Endothelial cell of umbilical vein (primary cell): ENCODE measurements at regions not wholly inside any gene's neighbourhood (a gene's known extent, or its start where the extent isn't known, plus 50 kb on each side); places are given as distances from the start of the nearest gene placed in this dataset.

Experiments
- BruUV-seq: library from RNA; stranded (reverse); fragments of 400-500 nt; replicated peaks from 2 replicates; lab custom pipeline; 2021; lab: Mats Ljungman, UMichigan
- CTCF ChIA-PET: fragments of 300-600, 350-600 bp; sonication (Branson Sonifier 250); formaldehyde crosslinking; loops from one replicate; lab custom pipeline; 2021; ENCODE audit warnings: antibody characterized with exemption, inconsistent platforms; lab: Charles Lee
- POLR2A ChIA-PET: fragments of 300-600, 350-600 bp; sonication (Branson Sonifier 250); formaldehyde crosslinking; loops from one replicate; lab custom pipeline; 2021; ENCODE audit warnings: antibody characterized with exemption, inconsistent platforms; lab: Charles Lee
- DNase-seq: peaks from one replicate; pipeline ENCODE4 v3.0.0-alpha.2; 2011; ENCODE audit warnings: low read depth, low spot score
- FAIRE-seq: peaks from 2 replicates; lab custom pipeline; 2011; peaks lifted over from hg19 to GRCh38; lab: Jason Lieb, UNC
- H2AFZ ChIP-seq: 2 replicates; pipeline ENCODE4 v1.6.0; 2012; ENCODE audit warnings: low read depth, low read length, control low read depth, inconsistent platforms
- H3K27ac ChIP-seq: 2 replicates; pipeline ENCODE4 v1.5.1; 2011; ENCODE audit warnings: low read depth, mild to moderate bottlenecking, control low read depth, low read length, moderate library complexity; ENCODE audit not compliant: insufficient read depth
- H3K27me3 ChIP-seq, 2 experiments: 2 replicates each; pipeline versions ENCODE4 v1.6.0 to v1.6.1; 2011; ENCODE audit warnings: low read length in 2 of 2, mixed read lengths in 1 of 2; ENCODE audit not compliant: control insufficient read depth in 2 of 2, insufficient read depth in 2 of 2
- H3K36me3 ChIP-seq, 2 experiments: 2 replicates in 1 of 2; 3 replicates in 1 of 2; pipeline ENCODE4 v1.5.1; 2011; ENCODE audit warnings: low read length in 2 of 2, mild to moderate bottlenecking in 1 of 2, moderate library complexity in 1 of 2; ENCODE audit not compliant: control insufficient read depth in 2 of 2, insufficient read depth in 2 of 2; ENCODE audit errors: extremely low read depth in 1 of 2
- H3K4me1 ChIP-seq: 3 replicates; pipeline ENCODE4 v1.5.1; 2011; ENCODE audit warnings: mild to moderate bottlenecking, low read length; ENCODE audit not compliant: control insufficient read depth, insufficient read depth; ENCODE audit errors: extremely low read depth
- H3K4me2 ChIP-seq: 2 replicates; pipeline ENCODE4 v1.6.1; 2011; ENCODE audit warnings: low read length, control low read depth, mixed read lengths; ENCODE audit not compliant: insufficient read depth
- H3K4me3 ChIP-seq, 3 experiments: fragments of 200-600 bp in 1 of 3; sonication (generic), shearing (Covaris generic) in 1 of 3; replicated peaks in 1 of 3; 2 replicates each; pipeline ENCODE4 v1.5.1; 2011 to 2016; ENCODE audit warnings: control low read depth in 3 of 3, low read length in 3 of 3, mild to moderate bottlenecking in 2 of 3, inconsistent platforms in 1 of 3, low read depth in 1 of 3, moderate library complexity in 1 of 3; ENCODE audit not compliant: insufficient read depth in 1 of 3
- H3K79me2 ChIP-seq: 2 replicates; pipeline ENCODE4 v1.6.0; 2012; ENCODE audit warnings: low read length, inconsistent platforms; ENCODE audit not compliant: control insufficient read depth, insufficient read depth
- H3K9ac ChIP-seq: replicated peaks from 2 replicates; pipeline ENCODE3; 2011; ENCODE audit warnings: low read length, control low read depth; ENCODE audit not compliant: insufficient read depth; ENCODE audit errors: extremely low read depth
- H3K9me1 ChIP-seq: replicated peaks from 3 replicates; pipeline ENCODE4 v1.6.0; 2011; ENCODE audit warnings: mild to moderate bottlenecking, low read length; ENCODE audit not compliant: control insufficient read depth, insufficient read depth; ENCODE audit errors: extremely low read depth
- H3K9me3 ChIP-seq: replicated peaks from 2 replicates; pipeline ENCODE4 v1.5.1; 2012; ENCODE audit warnings: low read length, inconsistent platforms; ENCODE audit not compliant: control insufficient read depth, insufficient read depth
- H4K20me1 ChIP-seq: replicated peaks from 2 replicates; pipeline ENCODE3; 2011; ENCODE audit warnings: mild to moderate bottlenecking, low read length; ENCODE audit not compliant: control insufficient read depth, insufficient read depth; ENCODE audit errors: extremely low read depth
- EZH2 ChIP-seq: IDR thresholded peaks from 2 replicates; pipeline ENCODE4 v1.6.1; 2012; ENCODE audit warnings: borderline replicate concordance, low read depth, mild to moderate bottlenecking, moderate library complexity, low read length, inconsistent platforms; ENCODE audit not compliant: severe bottlenecking
- FOS ChIP-seq: IDR thresholded peaks from 2 replicates; pipeline ENCODE4 v1.6.1; 2011; ENCODE audit warnings: mild to moderate bottlenecking, low read length, moderate library complexity, borderline replicate concordance; ENCODE audit not compliant: insufficient read depth
- GATA2 ChIP-seq: IDR thresholded peaks from 2 replicates; pipeline ENCODE4 v1.7.0; 2011; ENCODE audit warnings: low read depth, mild to moderate bottlenecking, moderate library complexity, mixed read lengths, low read length; ENCODE audit not compliant: insufficient read length, insufficient read depth
- JUN ChIP-seq: IDR thresholded peaks from 2 replicates; pipeline ENCODE4 v1.6.1; 2011; ENCODE audit warnings: borderline replicate concordance, low read depth; ENCODE audit not compliant: insufficient read length, insufficient read depth
- MAX ChIP-seq: IDR thresholded peaks from 2 replicates; pipeline ENCODE4 v1.6.1; 2011; ENCODE audit not compliant: insufficient read depth, insufficient read length
- MYC ChIP-seq: IDR thresholded peaks from one replicate; pipeline ENCODE4 v1.6.1; 2011; ENCODE audit warnings: mild to moderate bottlenecking, low read depth, low read length
- POLR2A ChIP-seq: IDR thresholded peaks from 2 replicates; pipeline ENCODE4 v1.6.1; 2012; ENCODE audit warnings: low read depth, mild to moderate bottlenecking, control low read depth, low read length
- POLR2AphosphoS5 ChIP-seq: IDR thresholded peaks from 2 replicates; pipeline ENCODE4 v1.6.1; 2012; ENCODE audit warnings: low read depth, mild to moderate bottlenecking, control low read depth, low read length, moderate library complexity; ENCODE audit not compliant: insufficient read depth
- dilution Hi-C: fragments of 300-500 bp; cut with MboI; formaldehyde crosslinking; loops from one replicate; pipeline ENCODE4 v1.15.0; 2019; ENCODE audit warnings: low sequenced_read_pairs; ENCODE audit not compliant: extremely low pct_ligation_motif_present
- intact Hi-C: fragments of 100-400 bp; cut with micrococcal nuclease; formaldehyde crosslinking; loops from one replicate; pipeline ENCODE4 v1.10.0; 2022
- TF ChIP-seq, protein P1 (sequence below), 2 donors: IDR thresholded peaks; 1 replicate in 1 of 2; 2 replicates in 1 of 2; pipeline ENCODE4 v1.5.1; 2011; ENCODE audit warnings: low read length in 2 of 2, mild to moderate bottlenecking in 2 of 2, moderate library complexity in 2 of 2, control low read depth in 1 of 2, inconsistent platforms in 1 of 2, low read depth in 1 of 2; ENCODE audit not compliant: insufficient read depth in 1 of 2; ENCODE audit errors: extremely low read depth in 1 of 2

- no TSS peak for BruUV-seq
- no peak overlapping the region for H3K9ac ChIP-seq
- dilution Hi-C loops, result no loop called here
- H3K79me2 ChIP-seq, result no peaks in the 10 kb centered on the region
- H4K20me1 ChIP-seq, result no peaks in the 10 kb centered on the region
- no peaks in the 10 kb centered on the region for H3K9me1 ChIP-seq
- no peak overlapping the region for H3K4me2 ChIP-seq
- H2AFZ ChIP-seq, result no peak overlapping the region
- no peak overlapping the region for H3K27ac ChIP-seq
- no peaks in the 10 kb centered on the region for H3K9me3 ChIP-seq
- DNase-seq, result no peak
- FAIRE-seq, result no peak
- no peaks in the 10 kb centered on the region for H3K36me3 ChIP-seq
- intact Hi-C loops, result loop anchor here (10.0 kb wide), 1 partner anchor 161 kb away; no protein-coding TSS in a partner anchor
- no peaks in the 10 kb centered on the region for H3K4me1 ChIP-seq
- H3K4me3 ChIP-seq, result no peak overlapping the region
- ChIA-PET CTCF (no interaction called here), POLR2A (no interaction called here)
- H3K27me3 ChIP-seq, result no peaks in the 10 kb centered on the region
- no peak for TF ChIP-seq MYC
- TF ChIP-seq, protein P1, sequence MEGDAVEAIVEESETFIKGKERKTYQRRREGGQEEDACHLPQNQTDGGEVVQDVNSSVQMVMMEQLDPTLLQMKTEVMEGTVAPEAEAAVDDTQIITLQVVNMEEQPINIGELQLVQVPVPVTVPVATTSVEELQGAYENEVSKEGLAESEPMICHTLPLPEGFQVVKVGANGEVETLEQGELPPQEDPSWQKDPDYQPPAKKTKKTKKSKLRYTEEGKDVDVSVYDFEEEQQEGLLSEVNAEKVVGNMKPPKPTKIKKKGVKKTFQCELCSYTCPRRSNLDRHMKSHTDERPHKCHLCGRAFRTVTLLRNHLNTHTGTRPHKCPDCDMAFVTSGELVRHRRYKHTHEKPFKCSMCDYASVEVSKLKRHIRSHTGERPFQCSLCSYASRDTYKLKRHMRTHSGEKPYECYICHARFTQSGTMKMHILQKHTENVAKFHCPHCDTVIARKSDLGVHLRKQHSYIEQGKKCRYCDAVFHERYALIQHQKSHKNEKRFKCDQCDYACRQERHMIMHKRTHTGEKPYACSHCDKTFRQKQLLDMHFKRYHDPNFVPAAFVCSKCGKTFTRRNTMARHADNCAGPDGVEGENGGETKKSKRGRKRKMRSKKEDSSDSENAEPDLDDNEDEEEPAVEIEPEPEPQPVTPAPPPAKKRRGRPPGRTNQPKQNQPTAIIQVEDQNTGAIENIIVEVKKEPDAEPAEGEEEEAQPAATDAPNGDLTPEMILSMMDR (IDR thresholded peaks at IDR 0.05; ENCODE audit: extremely low read depth in 1 of 2, insufficient read depth in 1 of 2, low read depth in 1 of 2, low read length in 2 of 2), result no peak
- TF ChIP-seq GATA2, result no peak
Observed at GRCh38 chr20:48164034-48164433, 378.8 kb upstream of the SULF2 start.

DNA sequence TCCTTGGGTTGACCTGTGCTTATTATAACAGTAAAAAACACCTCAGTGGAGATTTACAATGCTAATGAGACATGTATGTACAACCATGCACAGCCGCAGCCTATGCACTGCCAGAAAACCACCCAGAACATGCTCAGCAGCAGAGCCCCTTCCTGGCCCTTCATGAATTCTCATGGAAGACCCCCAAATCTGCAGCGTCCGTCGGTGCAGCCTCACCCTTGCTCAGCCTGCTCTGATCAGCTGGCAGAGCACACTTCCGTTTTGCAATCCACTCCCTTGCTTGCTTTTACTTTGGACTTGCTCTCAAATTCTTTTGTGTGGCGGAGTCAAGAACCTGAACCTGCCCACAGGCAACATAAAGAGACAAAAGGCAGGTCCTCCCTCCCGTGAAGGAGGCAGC, 378.2 kb upstream of the SULF2 start:
- Histone ChIP-seq H3K9me1 (no peaks in the 10 kb centered on the region), H3K36me3 (no peaks in the 10 kb centered on the region), H3K4me1 (no peaks in the 10 kb centered on the region), H3K9ac (no peak overlapping the region), H3K79me2 (no peaks in the 10 kb centered on the region), H3K9me3 (no peaks in the 10 kb centered on the region), H4K20me1 (no peaks in the 10 kb centered on the region), H3K4me2 (no peak overlapping the region), H3K27me3 (no peaks in the 10 kb centered on the region), H3K27ac (no peak overlapping the region), H3K4me3 (no peak overlapping the region), H2AFZ (no peak overlapping the region)
- no TSS peak for BruUV-seq
- intact Hi-C loops, result loop anchor here (10.0 kb wide), 1 partner anchor 161 kb away; no protein-coding TSS in a partner anchor
- DNase-seq, result no peak
- no peak for FAIRE-seq
- dilution Hi-C loops, result no loop called here
- CTCF ChIA-PET, result no interaction called here
- TF ChIP-seq MAX (no peak), POLR2AphosphoS5 (no peak), GATA2 (no peak), FOS (no peak), MYC (no peak), JUN (no peak), EZH2 (no peak), POLR2A (no peak)
- TF ChIP-seq, protein P1 (IDR thresholded peaks at IDR 0.05; ENCODE audit: extremely low read depth in 1 of 2, insufficient read depth in 1 of 2, low read depth in 1 of 2, low read length in 2 of 2), result no peak
- POLR2A ChIA-PET, result no interaction called here
